ENCODE measurements at regions not wholly inside any gene's neighbourhood (a gene's known extent, or its start where the extent isn't known, plus 50 kb on each side); places are given as distances from the start of the nearest gene placed in this dataset.

GRCh38 chr12:82058197-82058596 is 299.0 kb upstream of the PPFIA2 start:
- TF ChIP-seq CTCF (IDR thresholded peaks at IDR 0.05) (no peak), POLR2A (IDR thresholded peaks at IDR 0.05) (no peak)

All from upper lobe of left lung (tissue), 4 donors.